SU-DHL-6 (cell line): ENCODE measurements at regions not wholly inside any gene's neighbourhood (a gene's known extent, or its start where the extent isn't known, plus 50 kb on each side); places are given as distances from the start of the nearest gene placed in this dataset.

Source experiments
- H2AFZ ChIP-seq: fragments of 200-600 bp; sonication (generic); 2 replicates; pipeline ENCODE4 v1.6.1; 2014; ENCODE audit warnings: low read depth, mild to moderate bottlenecking, moderate library complexity, mixed read lengths, antibody characterized with exemption, low read length; ENCODE audit not compliant: severe bottlenecking
- H3F3A ChIP-seq: fragments of 200-600 bp; shearing (Covaris generic); 2 replicates; pipeline ENCODE4 v1.6.0; 2016; ENCODE audit warnings: antibody characterized with exemption, mild to moderate bottlenecking; ENCODE audit not compliant: insufficient read depth
- H3K27ac ChIP-seq: fragments of 200-600 bp; sonication (generic); 2 replicates; pipeline ENCODE4 v1.5.1; 2016; ENCODE audit warnings: low read depth, mild to moderate bottlenecking, low read length, moderate library complexity, mixed read lengths
- H3K27me3 ChIP-seq: fragments of 200-600 bp; sonication (generic), shearing (Covaris generic); 2 replicates; pipeline ENCODE4 v1.6.0; 2014; ENCODE audit warnings: mild to moderate bottlenecking, low read length
- H3K36me3 ChIP-seq: fragments of 200-600 bp; sonication (generic); 2 replicates; pipeline ENCODE4 v1.6.1; 2014; ENCODE audit warnings: mild to moderate bottlenecking, low read length, mixed read lengths
- H3K4me2 ChIP-seq: fragments of 300-600, 200-600 bp; shearing (Covaris generic), sonication (generic); 2 replicates; pipeline ENCODE4 v1.6.0; 2014; ENCODE audit warnings: low read length, low read depth, mild to moderate bottlenecking; ENCODE audit not compliant: poor library complexity, severe bottlenecking
- H3K4me3 ChIP-seq: fragments of 200-600 bp; sonication (generic); 2 replicates; pipeline ENCODE4 v1.5.1; 2014; ENCODE audit warnings: antibody characterized with exemption, low read length, mild to moderate bottlenecking, mixed read lengths; ENCODE audit not compliant: insufficient read depth, poor library complexity, severe bottlenecking
- H3K79me2 ChIP-seq: fragments of 200-600 bp; sonication (generic); 2 replicates; pipeline ENCODE4 v1.6.1; 2014; ENCODE audit warnings: mild to moderate bottlenecking, low read length, moderate library complexity; ENCODE audit not compliant: insufficient read depth
- H3K9ac ChIP-seq: fragments of 200-600 bp; sonication (generic); 2 replicates; pipeline ENCODE4 v1.7.0; 2014; ENCODE audit warnings: mild to moderate bottlenecking, low read length
- H3K9me2 ChIP-seq: fragments of 200-600 bp; sonication (generic); replicated peaks from 2 replicates; pipeline ENCODE4 v1.6.1; 2014; ENCODE audit warnings: low read length; ENCODE audit not compliant: insufficient read depth
- H3K9me3 ChIP-seq: fragments of 200-600 bp; sonication (generic); 2 replicates; pipeline ENCODE4 v1.6.1; 2014; ENCODE audit warnings: low read length, mixed read lengths; ENCODE audit not compliant: insufficient read depth
- H4K20me1 ChIP-seq: fragments of 200-600 bp; sonication (generic); 2 replicates; pipeline ENCODE4 v1.6.1; 2014; ENCODE audit warnings: low read depth, mild to moderate bottlenecking, antibody characterized with exemption, low read length, moderate library complexity, mixed read lengths
- CTCF ChIP-seq: fragments of 200-600 bp; sonication (generic); IDR thresholded peaks from one replicate; pipeline ENCODE4 v1.5.1; 2017; ENCODE audit warnings: antibody characterized with exemption, mild to moderate bottlenecking, low read length, moderate library complexity; ENCODE audit not compliant: insufficient read depth, poor library complexity, severe bottlenecking
- EZH2phosphoT487 ChIP-seq: fragments of 200-600 bp; sonication (generic), shearing (Covaris generic); conservative IDR thresholded peaks from 2 replicates; pipeline ENCODE4 v1.6.1; 2018; ENCODE audit warnings: mild to moderate bottlenecking, antibody characterized with exemption, low read length, moderate library complexity, mixed read lengths

- Histone ChIP-seq H3K27ac (no peak overlapping the region), H3K9me2 (no peaks in the 10 kb centered on the region), H3K79me2 (no peaks in the 10 kb centered on the region), H4K20me1 (no peaks in the 10 kb centered on the region), H3F3A (no peaks in the 10 kb centered on the region), H3K27me3 (no peaks in the 10 kb centered on the region), H3K36me3 (no peaks in the 10 kb centered on the region), H3K4me2 (no peak overlapping the region), H3K9me3 (no peaks in the 10 kb centered on the region), H2AFZ (no peak overlapping the region), H3K9ac (no peak overlapping the region), H3K4me3 (no peak overlapping the region)
- TF ChIP-seq EZH2phosphoT487 (no peak), CTCF (no peak)
Measured at GRCh38 chr5:120314191-120314590, 149.9 kb upstream of the PRR16 start.

- no peaks in the 10 kb centered on the region for H3K9me2 ChIP-seq
- H4K20me1 ChIP-seq, result no peaks in the 10 kb centered on the region
- TF ChIP-seq EZH2phosphoT487, result no peak
- TF ChIP-seq CTCF, result no peak
Measured at GRCh38 chr5:120320626-120321025, 143.5 kb upstream of the PRR16 start.

GRCh38 chr5:120326651-120327050 is 137.4 kb upstream of the PRR16 start:
- Histone ChIP-seq H3K27me3 (no peaks in the 10 kb centered on the region), H3K79me2 (no peaks in the 10 kb centered on the region), H4K20me1 (no peaks in the 10 kb centered on the region), H3K4me2 (no peak overlapping the region), H3F3A (no peaks in the 10 kb centered on the region), H3K9me2 (no peaks in the 10 kb centered on the region), H3K9ac (no peak overlapping the region), H2AFZ (no peak overlapping the region), H3K27ac (no peak overlapping the region), H3K36me3 (no peaks in the 10 kb centered on the region), H3K9me3 (no peaks in the 10 kb centered on the region), H3K4me3 (no peak overlapping the region)
- TF ChIP-seq CTCF, result no peak
- no peak for TF ChIP-seq EZH2phosphoT487

More at GRCh38 chr5:120320626-120321025, 143.5 kb upstream of the PRR16 start:
- Histone ChIP-seq H3K4me2 (no peak overlapping the region), H3F3A (no peaks in the 10 kb centered on the region), H3K9ac (no peak overlapping the region), H3K4me3 (no peak overlapping the region), H3K36me3 (no peaks in the 10 kb centered on the region), H3K79me2 (no peaks in the 10 kb centered on the region), H3K9me3 (no peaks in the 10 kb centered on the region), H3K27ac (no peak overlapping the region), H3K27me3 (no peaks in the 10 kb centered on the region), H2AFZ (no peak overlapping the region)
